ENCODE measurements at regions not wholly inside any gene's neighbourhood (a gene's known extent, or its start where the extent isn't known, plus 50 kb on each side); places are given as distances from the start of the nearest gene placed in this dataset.
"Not testable (repeated sequence)": the region's sequence is repeated elsewhere in the genome, so short reads cannot be mapped to it uniquely, and the experiment has no call there.

- DNase-seq = no peak
These were observed 202.9 kb downstream of the USP25 start for GRCh38 chr21:15932726-15933125.

- no peak for DNase-seq
These were observed 205.7 kb downstream of the USP25 start for GRCh38 chr21:15935530-15935929.

GRCh38 chr21:15943009-15943666 is 213.4 kb downstream of the USP25 start:
- DNase-seq = no peak

- no peak for DNase-seq
These were observed 217.9 kb downstream of the USP25 start for GRCh38 chr21:15947677-15948076.

GRCh38 chr21:15953551-15954116 is 223.9 kb downstream of the USP25 start:
- no peak for DNase-seq

GRCh38 chr21:15964236-15964855 is 234.6 kb downstream of the USP25 start:
- no peak for DNase-seq

GRCh38 chr21:15966231-15966630 is 236.4 kb downstream of the USP25 start:
- DNase-seq = no peak

- no peak for DNase-seq
These were observed 236.9 kb downstream of the USP25 start for GRCh38 chr21:15966651-15967050.

GRCh38 chr21:15967661-15968060 is 237.9 kb downstream of the USP25 start:
- no peak for DNase-seq

- DNase-seq = no peak
These were observed 239.1 kb downstream of the USP25 start for GRCh38 chr21:15968776-15969310.

- no peak for DNase-seq
These were observed 247.0 kb downstream of the USP25 start for GRCh38 chr21:15976807-15977206.

GRCh38 chr21:15978215-15978738 is 248.5 kb downstream of the USP25 start:
- no peak for DNase-seq

- not testable (repeated sequence) for DNase-seq
These were observed 249.7 kb downstream of the USP25 start for GRCh38 chr21:15979493-15979892.

GRCh38 chr21:15986277-15986676 is 256.5 kb downstream of the USP25 start:
- no peak for DNase-seq

GRCh38 chr21:15992171-15992570 is 262.4 kb downstream of the USP25 start:
- DNase-seq = no peak

GRCh38 chr21:15993951-15994350 is 264.2 kb downstream of the USP25 start:
- DNase-seq = no peak

- no peak for DNase-seq
These were observed 270.0 kb downstream of the USP25 start for GRCh38 chr21:15999741-16000140.

GRCh38 chr21:16002874-16003466 is 273.2 kb downstream of the USP25 start:
- DNase-seq = no peak

- DNase-seq = no peak
These were observed 274.3 kb downstream of the USP25 start for GRCh38 chr21:16004086-16004485.

- DNase-seq = no peak
These were observed 274.7 kb downstream of the USP25 start for GRCh38 chr21:16004523-16004922.

GRCh38 chr21:16005996-16006395 is 276.2 kb downstream of the USP25 start:
- DNase-seq = no peak

GRCh38 chr21:16007943-16008342 is 278.2 kb downstream of the USP25 start:
- no peak for DNase-seq

GRCh38 chr21:16011719-16012118 is 281.9 kb downstream of the USP25 start:
- DNase-seq = no peak

GRCh38 chr21:16013570-16013969 is 283.8 kb downstream of the USP25 start:
- DNase-seq = no peak
